Uterus (tissue), 2 donors: ENCODE measurements at regions not wholly inside any gene's neighbourhood (a gene's known extent, or its start where the extent isn't known, plus 50 kb on each side); places are given as distances from the start of the nearest gene placed in this dataset.

Source experiments
- CTCF ChIP-seq, 4 experiments: fragments of 200-600 bp in 2 of 4; fragments of 450-650 bp in 2 of 4; sonication (generic) in 2 of 4; IDR thresholded peaks; one replicate each; pipeline ENCODE4 v1.5.1; 2016 to 2019; ENCODE audit warnings: antibody characterized with exemption in 4 of 4, mild to moderate bottlenecking in 2 of 4, moderate library complexity in 1 of 4
- POLR2A ChIP-seq, 2 donors: fragments of 450-650 bp; IDR thresholded peaks; one replicate each; pipeline ENCODE4 v1.6.1; 2016; ENCODE audit warnings: antibody characterized with exemption in 2 of 2, mild to moderate bottlenecking in 1 of 2, moderate library complexity in 1 of 2

- TF ChIP-seq CTCF (IDR thresholded peaks at IDR 0.05) (no peak), POLR2A (IDR thresholded peaks at IDR 0.05) (no peak)
Measured at GRCh38 chr22:48744967-48745841, 1082.5 kb downstream of the BRD1 start.
